Activated T-helper 2 cell treated with anti-CD3 and anti-CD28 coated beads, Interferon-gamma antibody, Interleukin-2, Interleukin-4, amounts not matched to agents 10 μg/mL and 5 μg/mL and 100 μg/mL, durations not matched to agents 14 hours and 24 hours and 36 hours (primary cell): ENCODE measurements at regions not wholly inside any gene's neighbourhood (a gene's known extent, or its start where the extent isn't known, plus 50 kb on each side); places are given as distances from the start of the nearest gene placed in this dataset.

ENCODE experiments used
- DNase-seq: peaks from one replicate; pipeline ENCODE4 v3.0.0; 2021; ENCODE audit warnings: low spot score
- H3K27ac Mint-ChIP-seq: one replicate; pipeline ENCODE4 v1.8.0; 2021; ENCODE audit warnings: mixed read lengths
- H3K27me3 Mint-ChIP-seq: one replicate; pipeline ENCODE4 v1.8.0; 2021; ENCODE audit warnings: low read depth, mixed read lengths
- H3K36me3 Mint-ChIP-seq: one replicate; pipeline ENCODE4 v1.8.0; 2021; ENCODE audit warnings: low read depth, mixed read lengths
- H3K4me1 Mint-ChIP-seq: one replicate; pipeline ENCODE4 v1.8.0; 2021; ENCODE audit warnings: low read depth, mixed read lengths
- H3K4me3 Mint-ChIP-seq: one replicate; pipeline ENCODE4 v1.8.0; 2021; ENCODE audit warnings: low read depth, mild to moderate bottlenecking, moderate library complexity, mixed read lengths
- H3K9me3 Mint-ChIP-seq: one replicate; pipeline ENCODE4 v1.8.0; 2021; ENCODE audit warnings: mixed read lengths
- intact Hi-C: fragments of 100-400 bp; cut with micrococcal nuclease; formaldehyde crosslinking; loops from one replicate; pipeline ENCODE4 v1.15.1; 2023

- no peak for DNase-seq
- Mint-ChIP-seq H3K4me1 (no peaks in the 10 kb centered on the region), H3K27me3 (no peaks in the 10 kb centered on the region), H3K27ac (no peak overlapping the region), H3K36me3 (no peaks in the 10 kb centered on the region), H3K4me3 (no peak overlapping the region), H3K9me3 (no peaks in the 10 kb centered on the region)
- intact Hi-C loops: no loop called here
These were observed 181.7 kb upstream of the CADPS start for GRCh38 chr3:63056932-63057331.

- Mint-ChIP-seq H3K4me1 (no peaks in the 10 kb centered on the region), H3K27me3 (no peaks in the 10 kb centered on the region), H3K27ac (no peak overlapping the region), H3K36me3 (no peaks in the 10 kb centered on the region), H3K4me3 (no peak overlapping the region), H3K9me3 (peaks cover 5% of the 10 kb centered on the region)
- no peak for DNase-seq
- intact Hi-C loops: no loop called here
These were observed 185.2 kb upstream of the CADPS start for GRCh38 chr3:63060412-63060811.

- H3K27ac Mint-ChIP-seq: no peak overlapping the region
- DNase-seq: no peak
- H3K4me3 Mint-ChIP-seq: no peak overlapping the region
- H3K9me3 Mint-ChIP-seq: peaks cover 5% of the 10 kb centered on the region
- no peaks in the 10 kb centered on the region for H3K27me3 Mint-ChIP-seq
- no peaks in the 10 kb centered on the region for H3K4me1 Mint-ChIP-seq
- no peaks in the 10 kb centered on the region for H3K36me3 Mint-ChIP-seq
- intact Hi-C loops: no loop called here
These were observed 186.2 kb upstream of the CADPS start for GRCh38 chr3:63061449-63061848.

- no peak for DNase-seq
- Mint-ChIP-seq H3K36me3 (no peaks in the 10 kb centered on the region), H3K4me1 (no peaks in the 10 kb centered on the region), H3K27ac (no peak overlapping the region), H3K9me3 (peaks cover 14% of the 10 kb centered on the region), H3K4me3 (no peak overlapping the region), H3K27me3 (no peaks in the 10 kb centered on the region)
- intact Hi-C loops: no loop called here
These were observed 189.1 kb upstream of the CADPS start for GRCh38 chr3:63064209-63064755.

GRCh38 chr3:63067999-63068645 is 192.9 kb upstream of the CADPS start:
- intact Hi-C loops: no loop called here
- Mint-ChIP-seq H3K9me3 (peaks cover 14% of the 10 kb centered on the region), H3K27ac (no peak overlapping the region), H3K36me3 (no peaks in the 10 kb centered on the region), H3K4me1 (no peaks in the 10 kb centered on the region), H3K4me3 (no peak overlapping the region), H3K27me3 (no peaks in the 10 kb centered on the region)
- DNase-seq: no peak

- no peak for DNase-seq
- intact Hi-C loops: no loop called here
- no peaks in the 10 kb centered on the region for H3K36me3 Mint-ChIP-seq
- no peak overlapping the region for H3K27ac Mint-ChIP-seq
- no peaks in the 10 kb centered on the region for H3K27me3 Mint-ChIP-seq
- no peak overlapping the region for H3K4me3 Mint-ChIP-seq
- peaks cover 10% of the 10 kb centered on the region for H3K9me3 Mint-ChIP-seq
- H3K4me1 Mint-ChIP-seq: no peaks in the 10 kb centered on the region
These were observed 194.7 kb upstream of the CADPS start for GRCh38 chr3:63069806-63070475.

GRCh38 chr3:63070476-63070810 is 195.2 kb upstream of the CADPS start:
- Mint-ChIP-seq H3K27me3 (no peaks in the 10 kb centered on the region), H3K4me1 (no peaks in the 10 kb centered on the region), H3K36me3 (no peaks in the 10 kb centered on the region), H3K27ac (no peak overlapping the region), H3K9me3 (peaks cover 9% of the 10 kb centered on the region), H3K4me3 (no peak overlapping the region)
- DNase-seq: no peak
- intact Hi-C loops: no loop called here

GRCh38 chr3:63076357-63076756 is 201.1 kb upstream of the CADPS start:
- H3K27me3 Mint-ChIP-seq: no peaks in the 10 kb centered on the region
- DNase-seq: no peak
- H3K4me1 Mint-ChIP-seq: no peaks in the 10 kb centered on the region
- intact Hi-C loops: no loop called here
- no peaks in the 10 kb centered on the region for H3K9me3 Mint-ChIP-seq
- no peak overlapping the region for H3K27ac Mint-ChIP-seq
- H3K4me3 Mint-ChIP-seq: no peak overlapping the region
- no peaks in the 10 kb centered on the region for H3K36me3 Mint-ChIP-seq

GRCh38 chr3:63086190-63086589 is 191.9 kb upstream of the SYNPR start:
- H3K9me3 Mint-ChIP-seq: peaks cover 11% of the 10 kb centered on the region
- H3K27me3 Mint-ChIP-seq: no peaks in the 10 kb centered on the region
- H3K4me3 Mint-ChIP-seq: no peak overlapping the region
- DNase-seq: no peak
- H3K4me1 Mint-ChIP-seq: no peaks in the 10 kb centered on the region
- intact Hi-C loops: no loop called here
- no peak overlapping the region for H3K27ac Mint-ChIP-seq
- H3K36me3 Mint-ChIP-seq: no peaks in the 10 kb centered on the region

GRCh38 chr3:63089007-63089750 is 188.9 kb upstream of the SYNPR start:
- Mint-ChIP-seq H3K4me3 (no peak overlapping the region), H3K27me3 (no peaks in the 10 kb centered on the region), H3K9me3 (no peaks in the 10 kb centered on the region), H3K36me3 (no peaks in the 10 kb centered on the region), H3K27ac (no peak overlapping the region), H3K4me1 (no peaks in the 10 kb centered on the region)
- intact Hi-C loops: no loop called here
- no peak for DNase-seq

GRCh38 chr3:63089751-63090132 is 188.4 kb upstream of the SYNPR start:
- Mint-ChIP-seq H3K9me3 (no peaks in the 10 kb centered on the region), H3K36me3 (no peaks in the 10 kb centered on the region), H3K4me3 (no peak overlapping the region), H3K27ac (no peak overlapping the region), H3K27me3 (no peaks in the 10 kb centered on the region), H3K4me1 (no peaks in the 10 kb centered on the region)
- intact Hi-C loops: no loop called here
- no peak for DNase-seq

GRCh38 chr3:63090656-63091055 is 187.5 kb upstream of the SYNPR start:
- H3K4me1 Mint-ChIP-seq: no peaks in the 10 kb centered on the region
- H3K27me3 Mint-ChIP-seq: no peaks in the 10 kb centered on the region
- DNase-seq: no peak

GRCh38 chr3:63092515-63092914 is 185.6 kb upstream of the SYNPR start:
- intact Hi-C loops: no loop called here
- Mint-ChIP-seq H3K27ac (no peak overlapping the region), H3K9me3 (peaks cover 4% of the 10 kb centered on the region), H3K4me1 (no peaks in the 10 kb centered on the region), H3K4me3 (no peak overlapping the region), H3K27me3 (no peaks in the 10 kb centered on the region), H3K36me3 (no peaks in the 10 kb centered on the region)
- DNase-seq: no peak

More at GRCh38 chr3:63090656-63091055, 187.5 kb upstream of the SYNPR start:
- no peaks in the 10 kb centered on the region for H3K9me3 Mint-ChIP-seq
- H3K4me3 Mint-ChIP-seq: no peak overlapping the region
- intact Hi-C loops: no loop called here
- H3K27ac Mint-ChIP-seq: no peak overlapping the region
- H3K36me3 Mint-ChIP-seq: no peaks in the 10 kb centered on the region
